ENCODE measurements at regions not wholly inside any gene's neighbourhood (a gene's known extent, or its start where the extent isn't known, plus 50 kb on each side); places are given as distances from the start of the nearest gene placed in this dataset.

GRCh38 chrX:23610495-23610894, 56.8 kb upstream of the PRDX4 start:
- no peaks in the 10 kb centered on the region for H3K9me3 ChIP-seq
- H3K27ac ChIP-seq: no peak overlapping the region
- H3K27me3 ChIP-seq: peaks cover 0 to 47% of the 10 kb centered on the region in 2 donors
- no peak for DNase-seq (ENCODE audit: low spot score in 2 of 2)
- H3K36me3 ChIP-seq: no peaks in the 10 kb centered on the region
- intact Hi-C loops (cut with DNase I; ENCODE audit: low total_unique reads): no loop called here
- no peak overlapping the region for H3K4me3 ChIP-seq
- TF ChIP-seq POLR2A (IDR thresholded peaks at IDR 0.05) (no peak), POLR2AphosphoS5 (IDR thresholded peaks at IDR 0.05) (no peak), CTCF (IDR thresholded peaks at IDR 0.05) (no peak)
- H3K4me1 ChIP-seq: no peaks in the 10 kb centered on the region

- intact Hi-C loops (cut with DNase I; ENCODE audit: low total_unique reads): no loop called here
- H3K27me3 ChIP-seq: peaks cover 0 to 28% of the 10 kb centered on the region in 2 donors
- no peaks in the 10 kb centered on the region for H3K4me1 ChIP-seq
- no peak overlapping the region for H3K4me3 ChIP-seq
- H3K36me3 ChIP-seq: no peaks in the 10 kb centered on the region
- no peak for DNase-seq (ENCODE audit: low spot score in 2 of 2)
- no peak overlapping the region for H3K27ac ChIP-seq
- H3K9me3 ChIP-seq: no peaks in the 10 kb centered on the region
- TF ChIP-seq POLR2A (IDR thresholded peaks at IDR 0.05) (no peak), POLR2AphosphoS5 (IDR thresholded peaks at IDR 0.05) (no peak), CTCF (IDR thresholded peaks at IDR 0.05) (no peak)
These were observed 54.4 kb upstream of the PRDX4 start for GRCh38 chrX:23612846-23613245.

GRCh38 chrX:23616361-23616760, 50.9 kb upstream of the PRDX4 start:
- Histone ChIP-seq H3K9me3 (no peaks in the 10 kb centered on the region), H3K36me3 (no peaks in the 10 kb centered on the region), H3K4me3 (no peak overlapping the region), H3K27ac (no peak overlapping the region), H3K27me3 (peaks cover 0 to 19% of the 10 kb centered on the region in 2 donors), H3K4me1 (no peaks in the 10 kb centered on the region)
- intact Hi-C loops (cut with DNase I; ENCODE audit: low total_unique reads): no loop called here
- no peak for DNase-seq (ENCODE audit: low spot score in 2 of 2)
- TF ChIP-seq CTCF (IDR thresholded peaks at IDR 0.05) (peak in 1 of 3 donors; percentile 41), POLR2AphosphoS5 (IDR thresholded peaks at IDR 0.05) (no peak), POLR2A (IDR thresholded peaks at IDR 0.05) (no peak)

Data from breast epithelium (tissue), 4 donors.